ENCODE measurements at regions not wholly inside any gene's neighbourhood (a gene's known extent, or its start where the extent isn't known, plus 50 kb on each side); places are given as distances from the start of the nearest gene placed in this dataset.

- H3K27me3 ChIP-seq (ENCODE audit: control insufficient read depth, insufficient read depth, low read length), result no peaks in the 10 kb centered on the region
- POLR2A ChIA-PET, result no interaction called here
- no peak for DNase-seq (ENCODE audit: low read depth)
- no peaks in the 10 kb centered on the region for H3K36me3 ChIP-seq (ENCODE audit: control insufficient read depth, insufficient read depth, low read length)
- CTCF ChIA-PET, result no interaction called here
- H3K4me3 ChIP-seq (ENCODE audit: low read depth, low read length), result no peak overlapping the region
- TF ChIP-seq, protein P1, sequence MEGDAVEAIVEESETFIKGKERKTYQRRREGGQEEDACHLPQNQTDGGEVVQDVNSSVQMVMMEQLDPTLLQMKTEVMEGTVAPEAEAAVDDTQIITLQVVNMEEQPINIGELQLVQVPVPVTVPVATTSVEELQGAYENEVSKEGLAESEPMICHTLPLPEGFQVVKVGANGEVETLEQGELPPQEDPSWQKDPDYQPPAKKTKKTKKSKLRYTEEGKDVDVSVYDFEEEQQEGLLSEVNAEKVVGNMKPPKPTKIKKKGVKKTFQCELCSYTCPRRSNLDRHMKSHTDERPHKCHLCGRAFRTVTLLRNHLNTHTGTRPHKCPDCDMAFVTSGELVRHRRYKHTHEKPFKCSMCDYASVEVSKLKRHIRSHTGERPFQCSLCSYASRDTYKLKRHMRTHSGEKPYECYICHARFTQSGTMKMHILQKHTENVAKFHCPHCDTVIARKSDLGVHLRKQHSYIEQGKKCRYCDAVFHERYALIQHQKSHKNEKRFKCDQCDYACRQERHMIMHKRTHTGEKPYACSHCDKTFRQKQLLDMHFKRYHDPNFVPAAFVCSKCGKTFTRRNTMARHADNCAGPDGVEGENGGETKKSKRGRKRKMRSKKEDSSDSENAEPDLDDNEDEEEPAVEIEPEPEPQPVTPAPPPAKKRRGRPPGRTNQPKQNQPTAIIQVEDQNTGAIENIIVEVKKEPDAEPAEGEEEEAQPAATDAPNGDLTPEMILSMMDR (IDR thresholded peaks at IDR 0.05; ENCODE audit: insufficient read depth, low read depth, low read length), result no peak
These were observed 93.7 kb downstream of the HS1BP3 start for GRCh38 chr2:20557226-20557625.

DNA sequence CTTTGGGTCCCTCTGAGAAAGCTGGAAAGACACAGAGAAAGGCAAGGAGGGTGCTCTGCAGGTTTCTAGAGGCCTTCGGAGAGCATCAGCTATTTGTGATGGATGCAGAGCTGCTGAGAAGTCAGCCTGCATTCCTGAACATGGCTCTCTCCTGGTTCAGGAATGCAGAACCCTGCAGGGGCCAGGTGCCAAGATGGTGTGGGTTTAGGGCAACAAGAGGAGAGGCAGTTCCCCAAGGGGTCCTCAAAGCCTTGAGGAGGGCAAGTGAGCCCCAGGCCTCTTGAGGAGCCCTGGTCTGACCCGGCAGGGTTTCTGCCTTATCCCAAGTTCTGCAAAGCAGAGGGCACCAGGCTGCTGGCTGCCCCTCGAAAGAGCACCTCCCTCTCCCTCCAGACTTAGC is 93.3 kb downstream of the HS1BP3 start:
- TF ChIP-seq, protein P1 (IDR thresholded peaks at IDR 0.05; ENCODE audit: insufficient read depth, low read depth, low read length), result no peak
- CTCF ChIA-PET, result no interaction called here
- no peak for DNase-seq (ENCODE audit: low read depth)
- Histone ChIP-seq H3K36me3 (ENCODE audit: control insufficient read depth, insufficient read depth, low read length) (no peaks in the 10 kb centered on the region), H3K27me3 (ENCODE audit: control insufficient read depth, insufficient read depth, low read length) (no peaks in the 10 kb centered on the region), H3K4me3 (ENCODE audit: low read depth, low read length) (no peak overlapping the region)
- POLR2A ChIA-PET, result no interaction called here

DNA sequence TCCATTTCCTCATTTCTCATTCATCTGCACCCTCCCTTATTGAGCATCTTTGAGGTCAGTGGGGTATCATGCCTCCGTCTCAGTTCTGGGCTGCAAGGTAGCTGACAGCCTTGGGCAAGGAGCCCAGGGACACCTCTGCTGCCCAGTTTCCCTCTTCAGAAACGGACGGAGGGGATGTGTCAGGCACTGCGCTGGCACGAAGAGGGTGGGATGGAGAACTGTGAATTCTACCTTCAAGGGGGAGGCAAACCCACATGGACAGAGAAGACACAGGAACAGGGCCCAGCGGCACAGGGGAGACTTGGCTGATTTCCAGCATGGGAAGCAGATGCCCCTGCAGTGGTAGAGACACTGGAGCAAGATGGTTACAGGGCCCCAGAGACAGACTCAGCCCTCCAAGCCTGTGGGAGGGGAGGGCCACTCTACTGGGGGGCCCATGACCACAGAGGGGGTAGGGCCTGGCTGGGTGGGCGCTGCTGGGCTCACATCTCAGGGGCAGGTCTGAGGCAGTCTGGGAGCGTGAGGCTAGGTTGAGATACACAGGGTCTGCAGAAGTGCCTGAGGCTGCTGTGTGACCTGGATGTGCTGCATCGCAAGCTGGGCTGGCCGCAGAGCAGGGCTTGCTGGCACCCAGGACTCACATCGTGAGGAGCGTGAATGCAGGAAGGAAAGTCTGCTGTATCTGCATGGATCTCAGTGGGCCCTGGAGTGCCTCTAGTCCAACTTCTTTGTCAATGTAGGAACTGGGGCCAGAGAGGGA is 92.3 kb downstream of the HS1BP3 start:
- CTCF ChIA-PET, result no interaction called here
- H3K27me3 ChIP-seq (ENCODE audit: control insufficient read depth, insufficient read depth, low read length), result no peaks in the 10 kb centered on the region
- TF ChIP-seq, protein P1 (IDR thresholded peaks at IDR 0.05; ENCODE audit: insufficient read depth, low read depth, low read length), result no peak
- H3K36me3 ChIP-seq (ENCODE audit: control insufficient read depth, insufficient read depth, low read length), result no peaks in the 10 kb centered on the region
- no peak for DNase-seq (ENCODE audit: low read depth)
- no peak overlapping the region for H3K4me3 ChIP-seq (ENCODE audit: low read depth, low read length)
- POLR2A ChIA-PET, result no interaction called here

GRCh38 chr2:20559277-20559676 is 91.6 kb downstream of the HS1BP3 start:
- CTCF ChIA-PET, result interaction anchor here (0.9 kb wide), 1 partner anchor 18 kb away, joined by 3 read pairs; no protein-coding TSS in a partner anchor

GRCh38 chr2:20560011-20560410 is 90.9 kb downstream of the HS1BP3 start:
- POLR2A ChIA-PET, result interaction anchor here (0.6 kb wide), 1 partner anchor 1767 kb away, joined by 3 read pairs; no protein-coding TSS in a partner anchor
- no peak for DNase-seq (ENCODE audit: low read depth)
- TF ChIP-seq, protein P1 (IDR thresholded peaks at IDR 0.05; ENCODE audit: insufficient read depth, low read depth, low read length), result no peak
- no peaks in the 10 kb centered on the region for H3K27me3 ChIP-seq (ENCODE audit: control insufficient read depth, insufficient read depth, low read length)
- H3K4me3 ChIP-seq (ENCODE audit: low read depth, low read length), result no peak overlapping the region
- CTCF ChIA-PET, result interaction anchor here (0.6 to 0.9 kb wide), 2 partner anchors 14 to 18 kb away, joined by 3 read pairs; no protein-coding TSS in a partner anchor
- H3K36me3 ChIP-seq (ENCODE audit: control insufficient read depth, insufficient read depth, low read length), result no peaks in the 10 kb centered on the region

More at GRCh38 chr2:20559277-20559676, 91.6 kb downstream of the HS1BP3 start:
- Histone ChIP-seq H3K4me3 (ENCODE audit: low read depth, low read length) (no peak overlapping the region), H3K27me3 (ENCODE audit: control insufficient read depth, insufficient read depth, low read length) (no peaks in the 10 kb centered on the region), H3K36me3 (ENCODE audit: control insufficient read depth, insufficient read depth, low read length) (no peaks in the 10 kb centered on the region)
- DNase-seq (ENCODE audit: low read depth), result no peak
- TF ChIP-seq, protein P1 (IDR thresholded peaks at IDR 0.05; ENCODE audit: insufficient read depth, low read depth, low read length), result no peak
- POLR2A ChIA-PET, result interaction anchor here (0.6 kb wide), 1 partner anchor 1766 kb away, joined by 3 read pairs; no protein-coding TSS in a partner anchor
